SH-SY5Y (cell line): ENCODE measurements at regions not wholly inside any gene's neighbourhood (a gene's known extent, or its start where the extent isn't known, plus 50 kb on each side); places are given as distances from the start of the nearest gene placed in this dataset.

Experiments
- GATA2 ChIP-seq: IDR thresholded peaks from 2 replicates; pipeline ENCODE4 v1.6.1; 2011; ENCODE audit warnings: mild to moderate bottlenecking, low read depth, low read length
- GATA3 ChIP-seq: IDR thresholded peaks from 2 replicates; pipeline ENCODE4 v1.6.1; 2011; ENCODE audit warnings: low read depth, mild to moderate bottlenecking, low read length, moderate library complexity

- TF ChIP-seq GATA2 (no peak), GATA3 (no peak)
These were observed 311.3 kb downstream of the MYCN start for GRCh38 chr2:16251511-16252225.

- TF ChIP-seq GATA3 (no peak), GATA2 (no peak)
These were observed 310.5 kb downstream of the MYCN start for GRCh38 chr2:16250886-16251285.

GRCh38 chr2:16250466-16250865 lies 310.1 kb downstream of the MYCN start:
- TF ChIP-seq GATA3: no peak
- TF ChIP-seq GATA2: no peak

- no peak for TF ChIP-seq GATA2
- TF ChIP-seq GATA3: no peak
These were observed 309.7 kb downstream of the MYCN start for GRCh38 chr2:16250056-16250425.

- TF ChIP-seq GATA2: no peak
- no peak for TF ChIP-seq GATA3
These were observed 309.1 kb downstream of the MYCN start for GRCh38 chr2:16249246-16250055.

- TF ChIP-seq GATA3 (no peak), GATA2 (no peak)
These were observed 308.3 kb downstream of the MYCN start for GRCh38 chr2:16248571-16249105.

- TF ChIP-seq GATA3 (no peak), GATA2 (no peak)
These were observed 307.2 kb downstream of the MYCN start for GRCh38 chr2:16247326-16248122.

GRCh38 chr2:16246911-16247310 lies 306.6 kb downstream of the MYCN start:
- TF ChIP-seq GATA3 (no peak), GATA2 (no peak)

GRCh38 chr2:16246281-16246850 lies 306.0 kb downstream of the MYCN start:
- TF ChIP-seq GATA3 (no peak), GATA2 (no peak)

- no peak for TF ChIP-seq GATA2
- TF ChIP-seq GATA3: no peak
These were observed 305.2 kb downstream of the MYCN start for GRCh38 chr2:16245481-16246054.

GRCh38 chr2:16244966-16245320 lies 304.6 kb downstream of the MYCN start:
- TF ChIP-seq GATA3 (no peak), GATA2 (0 out of 2 replicates have a peak, but pooled peaks have one; percentile 10)

- TF ChIP-seq GATA2 (no peak), GATA3 (no peak)
These were observed 304.0 kb downstream of the MYCN start for GRCh38 chr2:16244153-16244965.

- no peak for TF ChIP-seq GATA3
- no peak for TF ChIP-seq GATA2
These were observed 303.2 kb downstream of the MYCN start for GRCh38 chr2:16243411-16243996.
